DMS 273 (cell line): ENCODE measurements at regions not wholly inside any gene's neighbourhood (a gene's known extent, or its start where the extent isn't known, plus 50 kb on each side); places are given as distances from the start of the nearest gene placed in this dataset.
"Not testable (repeated sequence)": the region's sequence is repeated elsewhere in the genome, so short reads cannot be mapped to it uniquely, and the experiment has no call there.

Source experiments
- DNase-seq: peaks from one replicate; lab custom pipeline; 2025; ENCODE audit not compliant: unreplicated experiment; lab: John Stamatoyannopoulos, UW

GRCh38 chr1:187787736-187788135 is 959.0 kb downstream of the PLA2G4A start:
- DNase-seq = peak; percentile 11

DNA sequence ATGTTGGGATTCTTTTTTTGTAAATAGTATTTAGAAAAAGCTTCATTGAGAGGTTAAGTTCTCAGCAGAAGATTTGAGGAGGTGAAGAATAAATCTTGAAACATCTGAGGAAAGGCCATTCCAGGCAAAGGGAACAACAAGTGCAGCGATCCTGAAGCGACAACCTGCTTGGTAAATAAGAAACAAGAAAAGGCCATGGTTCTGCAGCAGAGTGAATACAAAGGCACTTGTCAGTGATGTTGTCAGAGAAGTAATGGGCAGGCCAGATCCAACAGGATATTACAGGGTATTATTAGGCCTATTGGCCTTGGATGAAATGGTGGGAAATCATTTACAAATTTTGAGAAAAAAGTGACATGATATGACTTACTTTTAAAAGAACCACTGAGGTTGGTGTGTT is 960.0 kb downstream of the PLA2G4A start:
- no peak for DNase-seq

GRCh38 chr1:187790724-187791123 is 962.0 kb downstream of the PLA2G4A start:
- no peak for DNase-seq

DNA sequence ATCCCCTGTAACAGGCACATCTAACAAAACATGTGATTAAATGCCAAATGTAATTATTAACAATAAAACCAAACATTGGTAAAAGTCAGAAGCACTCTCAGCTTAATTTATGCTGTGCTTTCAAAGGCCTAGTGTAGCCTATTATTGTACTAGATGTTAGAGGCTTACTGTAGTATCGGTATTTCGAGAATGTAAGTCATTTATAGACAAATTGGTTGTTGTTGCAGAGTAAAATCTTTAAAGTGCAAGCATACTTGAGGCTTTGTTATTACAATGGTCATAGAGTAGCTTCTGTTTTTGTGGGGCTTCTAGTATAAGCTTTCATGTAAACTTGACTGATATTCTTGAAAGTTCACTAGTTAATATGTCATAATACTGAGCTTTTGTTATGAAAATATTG is 965.8 kb downstream of the PLA2G4A start:
- no peak for DNase-seq

- DNase-seq = no peak
Measured at GRCh38 chr1:187809549-187809948, 980.8 kb downstream of the PLA2G4A start.

GRCh38 chr1:187816646-187817045 is 987.9 kb downstream of the PLA2G4A start:
- no peak for DNase-seq

DNA sequence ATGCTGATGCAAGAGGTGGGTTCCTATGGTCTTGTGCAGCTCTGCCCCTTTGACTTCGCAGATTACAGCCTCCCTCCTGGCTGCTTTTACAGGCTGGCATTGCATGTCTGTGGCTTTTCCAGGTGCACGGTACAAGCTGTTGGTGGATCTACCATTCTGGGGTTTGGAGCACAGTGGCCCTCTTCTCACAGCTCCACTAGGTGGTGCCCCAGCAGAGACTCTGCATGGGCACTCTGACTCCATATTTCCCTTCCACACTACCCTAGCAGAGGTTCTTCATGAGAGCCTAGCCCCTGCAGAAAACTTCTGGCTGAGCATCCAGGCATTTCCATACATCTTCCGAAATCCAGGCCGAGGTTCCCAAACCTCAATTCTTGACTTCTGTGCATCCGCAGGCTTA is 989.0 kb downstream of the PLA2G4A start:
- peak; percentile 33 for DNase-seq

GRCh38 chr1:187819086-187819485 is 990.3 kb downstream of the PLA2G4A start:
- no peak for DNase-seq

DNA sequence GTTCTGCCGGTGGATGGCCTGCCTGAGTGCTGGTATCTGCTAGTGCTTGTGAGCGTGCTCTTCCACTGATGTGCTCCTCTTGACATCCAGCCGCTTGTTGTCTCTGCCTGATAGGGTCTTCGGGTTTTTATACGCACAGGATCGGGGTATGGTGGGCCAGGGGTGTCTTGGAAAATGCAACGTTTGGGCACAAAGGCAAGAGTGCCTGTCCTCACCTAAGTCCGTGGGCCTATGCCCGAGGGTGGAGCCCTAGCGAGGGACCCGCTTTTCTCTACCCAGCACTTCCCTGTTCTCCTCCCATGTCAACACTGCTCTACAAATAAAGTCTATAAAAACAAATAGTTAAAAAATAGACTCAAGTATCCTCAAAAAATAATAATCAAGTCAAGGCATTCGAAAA is 1007.8 kb downstream of the PLA2G4A start:
- no peak for DNase-seq

GRCh38 chr1:187837787-187838186 is 1009.0 kb downstream of the PLA2G4A start:
- no peak for DNase-seq

DNA sequence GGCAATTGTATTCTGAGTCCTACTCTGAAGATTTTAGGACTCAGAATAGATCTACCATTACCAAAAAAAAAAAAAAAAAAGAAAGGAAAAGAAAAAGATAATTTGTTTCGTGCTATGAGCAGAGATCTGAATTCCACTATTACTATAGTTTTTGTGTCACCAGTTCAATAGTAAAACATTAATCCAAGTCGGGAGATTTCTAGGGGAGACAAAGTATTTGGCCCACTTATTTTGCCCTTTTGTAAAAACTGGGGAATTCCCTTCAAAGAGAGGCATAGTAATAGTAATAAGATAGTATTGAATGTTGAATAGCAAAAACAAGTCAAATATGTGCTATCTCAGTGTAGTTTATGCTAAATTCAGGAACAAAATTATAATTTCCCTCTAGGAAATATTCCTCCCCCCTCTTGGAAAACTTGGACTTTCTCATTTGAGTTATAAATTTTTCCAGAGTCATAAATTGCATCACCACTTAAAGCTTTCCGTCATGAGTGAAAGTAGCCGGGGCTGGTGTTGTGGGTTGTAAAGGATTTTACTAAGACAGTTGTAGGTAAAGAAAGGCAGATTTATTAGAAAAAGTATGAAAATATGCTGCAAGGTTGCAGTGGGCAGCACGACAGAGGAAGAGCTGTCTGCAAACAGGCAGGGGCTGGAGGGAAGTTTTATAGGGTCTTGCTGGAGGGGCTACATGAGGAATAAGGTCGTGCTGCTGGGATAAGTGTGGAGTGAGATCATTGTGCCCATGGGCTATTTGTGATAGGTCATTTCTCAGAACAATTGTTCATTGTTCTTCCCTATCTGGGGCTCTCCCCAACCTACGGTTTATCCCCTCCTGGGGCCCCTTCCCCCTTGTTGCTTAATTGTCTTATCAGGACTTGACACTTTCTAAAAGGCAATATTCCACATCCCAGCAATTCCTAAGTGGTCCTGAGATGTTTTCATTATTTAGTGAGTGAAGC is 1009.9 kb downstream of the PLA2G4A start:
- no peak for DNase-seq

GRCh38 chr1:187839873-187840272 is 1011.1 kb downstream of the PLA2G4A start:
- DNase-seq = no peak

- DNase-seq = peak; percentile 19
Measured at GRCh38 chr1:187840557-187840956, 1011.8 kb downstream of the PLA2G4A start.

DNA sequence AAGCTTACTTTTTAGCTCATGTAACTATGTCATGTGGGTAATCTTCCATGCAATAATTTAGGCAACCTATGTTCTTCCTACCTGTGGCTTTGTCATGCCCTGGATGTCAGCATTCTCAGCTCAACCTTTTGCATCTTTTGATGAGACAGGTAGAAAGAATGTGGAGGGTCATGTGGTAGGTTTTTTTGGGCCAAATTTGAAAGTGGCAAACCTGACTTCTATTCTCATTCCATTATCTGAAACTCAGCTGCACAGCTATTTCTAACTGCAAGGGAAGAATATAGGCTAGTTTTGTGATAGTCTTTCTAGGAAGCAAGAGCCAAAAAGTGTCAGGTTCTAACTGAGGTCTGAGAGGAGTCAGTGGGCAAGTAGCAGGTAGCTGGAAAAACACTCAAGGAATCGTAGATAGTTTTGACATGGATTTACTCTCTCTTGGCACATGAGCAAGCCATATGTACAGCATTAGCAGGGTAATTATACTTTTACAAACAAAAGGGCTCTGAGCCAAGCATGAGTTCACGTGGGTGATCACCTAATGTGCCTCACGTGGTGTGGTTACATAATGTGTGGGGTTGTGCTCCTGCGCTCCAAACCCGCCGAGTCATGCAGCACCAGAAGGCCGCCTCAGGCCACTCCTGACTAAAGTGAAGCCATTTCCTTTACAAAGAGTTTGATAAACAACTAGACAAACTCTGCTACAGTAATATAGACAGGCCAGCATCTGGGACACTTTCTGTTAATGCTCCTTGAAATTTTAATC is 1013.8 kb downstream of the PLA2G4A start:
- DNase-seq = peak; percentile 98

DNA sequence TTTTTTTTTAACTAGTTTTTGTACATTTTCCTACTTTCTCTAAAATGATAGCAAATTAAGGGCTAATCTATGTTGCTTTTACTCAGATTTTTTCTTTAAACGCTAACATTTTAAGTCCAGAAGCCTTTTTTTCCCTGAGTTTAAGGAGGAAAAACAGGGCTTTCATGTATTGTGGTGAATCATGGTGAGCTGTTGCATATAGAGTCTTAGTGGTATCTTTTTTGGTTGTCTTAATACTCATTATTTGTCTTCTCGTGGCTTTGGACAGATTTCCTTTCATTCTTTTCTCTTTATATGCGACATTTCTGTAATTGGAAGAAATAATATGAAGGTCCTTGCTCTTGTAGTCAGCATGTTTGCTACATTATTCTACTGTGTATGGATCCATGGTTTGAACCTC is 1015.6 kb downstream of the PLA2G4A start:
- no peak for DNase-seq

- no peak for DNase-seq
Measured at GRCh38 chr1:187847531-187847930, 1018.8 kb downstream of the PLA2G4A start.

DNA sequence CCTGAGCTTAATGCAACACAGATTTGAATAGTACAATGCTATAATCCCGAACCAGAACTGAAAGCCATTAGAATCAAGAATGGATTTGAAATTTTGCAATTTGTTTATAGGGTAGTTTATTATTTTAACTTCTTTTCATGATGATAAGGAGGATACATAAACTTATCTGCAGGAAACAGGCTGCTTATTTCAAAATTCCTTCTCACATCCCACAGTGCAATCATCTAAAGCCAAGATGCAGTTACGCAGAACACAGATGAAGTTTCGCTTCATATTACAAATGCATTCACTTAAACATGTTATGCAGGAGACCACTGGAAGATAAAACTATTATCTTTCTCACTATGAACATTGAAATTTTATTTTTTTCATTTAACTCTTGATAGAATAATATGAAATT is 1019.6 kb downstream of the PLA2G4A start:
- DNase-seq = no peak

DNA sequence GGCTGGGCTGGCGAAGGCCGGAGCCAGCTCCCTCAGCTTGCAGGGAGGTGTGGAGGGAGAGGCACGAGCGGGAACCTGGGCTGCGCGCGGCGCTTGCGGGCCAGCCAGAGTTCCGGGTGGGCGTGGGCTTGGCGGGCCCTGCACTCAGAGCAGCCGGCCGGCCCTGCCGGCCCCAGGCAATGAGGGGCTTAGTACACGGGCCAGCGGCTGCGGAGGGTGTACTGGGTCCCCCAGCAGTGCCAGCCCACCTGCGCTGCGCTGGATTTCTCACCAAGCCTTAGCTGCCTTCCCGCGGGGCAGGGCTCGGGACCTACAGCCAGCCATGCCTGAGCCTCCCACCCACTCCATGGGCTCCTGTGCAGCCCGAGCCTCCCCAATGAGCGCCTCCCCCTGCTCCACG is 1021.4 kb downstream of the PLA2G4A start:
- DNase-seq = not testable (repeated sequence)

GRCh38 chr1:187853505-187853904 is 1024.8 kb downstream of the PLA2G4A start:
- no peak for DNase-seq

GRCh38 chr1:187854457-187854856 is 1025.7 kb downstream of the PLA2G4A start:
- DNase-seq = no peak

GRCh38 chr1:187862506-187862905 is 1033.8 kb downstream of the PLA2G4A start:
- peak; percentile 40 for DNase-seq

- peak; percentile 40 for DNase-seq
Measured at GRCh38 chr1:187870552-187870951, 1041.8 kb downstream of the PLA2G4A start.
